Glomerular visceral epithelial cell (primary cell): ENCODE measurements at regions not wholly inside any gene's neighbourhood (a gene's known extent, or its start where the extent isn't known, plus 50 kb on each side); places are given as distances from the start of the nearest gene placed in this dataset.
"Not testable (repeated sequence)": the region's sequence is repeated elsewhere in the genome, so short reads cannot be mapped to it uniquely, and the experiment has no call there.

Source experiments
- DNase-seq: peaks from one replicate; pipeline ENCODE4 v3.0.0-alpha.2; 2016; ENCODE audit errors: extremely low spot score

GRCh38 chr2:36235426-36235825, 120.2 kb upstream of the CRIM1 start:
- no peak for DNase-seq

DNA sequence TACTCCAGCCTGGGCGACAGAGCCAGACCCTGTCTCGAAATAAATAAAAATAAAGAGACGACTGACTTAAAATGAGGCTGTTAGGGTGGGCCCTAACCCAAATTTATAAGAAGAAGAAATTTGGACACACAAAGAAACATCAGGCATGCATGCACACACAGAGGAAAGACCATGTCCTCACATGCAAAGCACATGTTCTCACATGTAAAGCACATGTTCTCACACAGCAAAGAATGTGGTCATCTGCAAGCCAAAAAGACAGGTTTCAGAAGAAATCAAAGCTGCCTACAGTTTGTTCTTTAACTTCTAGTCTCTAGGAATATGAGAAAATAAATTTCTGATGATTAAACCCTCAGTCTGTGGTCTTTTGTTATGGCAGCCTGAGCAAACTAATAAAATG, 132.3 kb upstream of the CRIM1 start:
- no peak for DNase-seq

DNA sequence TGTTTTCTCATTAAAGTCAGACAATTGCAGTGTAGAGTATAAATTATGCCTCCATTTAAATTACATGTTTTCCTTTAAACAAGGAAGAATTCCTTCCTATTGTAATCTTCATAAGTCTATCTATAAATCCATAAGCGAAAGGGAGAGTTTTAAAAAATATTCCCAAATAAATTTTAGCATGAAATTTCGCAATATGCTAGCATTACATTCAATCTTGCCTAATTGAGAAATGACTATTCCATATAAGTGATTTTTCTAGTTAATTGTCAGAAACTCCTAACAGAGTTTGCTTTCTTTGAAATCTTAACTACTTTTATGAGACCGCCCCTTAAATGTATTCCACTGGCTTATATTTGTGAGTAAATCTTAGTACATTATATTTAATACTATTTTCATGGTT, 133.1 kb upstream of the CRIM1 start:
- no peak for DNase-seq

- DNase-seq: no peak
Measured at GRCh38 chr2:36214691-36215090, 140.9 kb upstream of the CRIM1 start.

- DNase-seq: no peak
Measured at GRCh38 chr2:36203366-36203765, 152.2 kb upstream of the CRIM1 start.

GRCh38 chr2:36197181-36197971, 158.2 kb upstream of the CRIM1 start:
- no peak for DNase-seq

- DNase-seq: no peak
Measured at GRCh38 chr2:36193680-36194079, 161.9 kb upstream of the CRIM1 start.

DNA sequence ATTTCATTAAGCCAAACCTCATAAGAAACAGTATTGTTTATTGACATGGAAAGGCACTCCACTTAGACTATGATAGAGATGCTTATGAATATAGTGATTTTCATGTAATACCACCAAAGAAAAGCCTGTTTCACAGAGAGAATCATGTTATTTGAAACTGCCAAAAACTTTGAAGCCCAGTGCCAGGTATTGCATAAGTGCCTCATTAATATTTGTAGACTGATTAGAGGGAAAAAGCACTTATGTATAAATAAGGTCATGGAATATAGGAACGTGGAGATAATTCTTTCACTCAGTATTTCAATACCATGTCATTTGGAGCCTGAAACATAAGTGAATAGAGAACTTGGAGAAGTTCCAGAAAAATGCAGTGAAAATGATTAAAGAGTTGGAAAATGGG, 162.6 kb upstream of the CRIM1 start:
- DNase-seq: no peak

DNA sequence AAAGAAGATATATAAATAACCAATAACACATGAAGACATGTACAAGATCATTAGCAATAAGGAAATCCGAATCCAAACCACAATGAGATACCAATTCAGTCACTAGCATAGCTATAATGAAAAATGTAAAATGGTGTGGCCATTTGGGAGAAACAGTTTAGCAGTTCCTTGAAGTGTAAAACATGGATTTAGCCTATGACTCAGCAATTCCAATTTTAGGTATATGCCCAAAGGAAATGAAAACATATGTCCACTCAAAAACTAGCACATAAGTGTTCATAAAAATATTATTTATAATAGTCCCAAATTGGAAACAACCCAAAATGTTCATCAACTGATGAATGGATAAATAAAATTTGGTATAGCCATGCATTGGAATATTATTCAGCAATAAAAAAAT, 165.5 kb upstream of the CRIM1 start:
- DNase-seq: no peak

DNA sequence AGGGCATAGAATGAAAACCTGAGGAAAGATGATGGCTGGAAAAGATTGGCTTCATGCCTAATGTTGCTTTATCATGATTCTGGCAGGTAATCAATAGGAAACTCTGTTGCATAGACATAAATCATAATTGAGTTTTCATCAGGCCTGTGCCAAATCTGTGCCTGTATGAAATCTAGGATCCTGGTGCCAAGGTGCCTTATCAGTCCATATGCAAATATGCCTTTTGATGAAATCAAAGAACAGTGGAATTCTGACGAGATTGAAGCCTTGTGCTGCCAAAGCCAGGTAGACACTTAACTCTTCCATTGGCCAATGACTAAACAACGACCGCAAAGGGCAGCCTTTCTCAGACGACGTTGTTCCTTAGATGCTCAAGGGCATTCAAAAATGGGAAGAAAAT, 170.0 kb upstream of the CRIM1 start:
- no peak for DNase-seq

DNA sequence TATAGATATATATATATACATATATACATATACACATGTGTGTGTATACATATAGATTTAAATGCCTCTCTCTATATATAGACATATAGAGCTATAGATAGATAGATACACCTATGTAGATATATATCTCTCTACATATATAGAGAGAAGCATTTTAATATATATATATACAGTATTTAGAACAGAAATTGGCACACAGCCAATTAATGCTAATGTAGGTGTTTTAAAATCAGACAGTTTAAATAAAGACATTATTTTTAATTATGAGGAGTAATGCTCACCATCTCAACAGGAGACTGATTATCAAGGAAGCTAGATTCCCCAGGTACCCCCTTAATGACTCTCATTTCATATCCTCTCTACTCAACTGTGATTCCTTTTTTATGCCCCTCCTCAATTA, 170.7 kb upstream of the CRIM1 start:
- no peak for DNase-seq

- DNase-seq: not testable (repeated sequence)
Measured at GRCh38 chr2:36180789-36181482, 174.6 kb upstream of the CRIM1 start.

GRCh38 chr2:36180293-36180692, 175.3 kb upstream of the CRIM1 start:
- DNase-seq: not testable (repeated sequence)

DNA sequence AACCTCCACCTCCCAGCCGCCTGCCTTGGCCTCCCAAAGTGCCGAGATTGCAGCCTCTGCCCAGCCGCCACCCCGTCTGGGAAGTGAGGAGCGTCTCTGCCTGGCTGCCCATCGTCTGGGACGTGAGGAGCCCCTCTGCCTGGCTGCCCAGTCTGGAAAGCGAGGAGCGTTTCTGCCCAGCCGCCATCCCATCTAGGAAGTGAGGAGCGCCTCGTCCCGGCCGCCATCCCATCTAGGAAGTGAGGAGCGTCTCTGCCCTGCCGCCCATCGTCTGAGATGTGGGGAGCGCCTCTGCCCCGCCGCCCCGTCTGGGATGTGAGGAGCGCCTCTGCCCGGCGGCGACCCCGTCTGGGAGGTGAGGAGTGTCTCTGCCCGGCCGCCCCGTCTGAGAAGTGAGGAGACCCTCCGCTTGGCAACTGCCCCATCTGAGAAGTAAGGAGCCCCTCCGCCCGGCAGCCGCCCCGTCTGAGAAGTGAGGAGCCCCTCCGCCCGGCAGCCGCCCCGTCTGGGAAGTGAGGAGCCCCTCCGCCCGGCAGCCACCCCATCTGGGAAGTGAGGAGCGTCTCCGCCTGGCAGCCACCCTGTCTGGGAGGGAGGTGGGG, 175.8 kb upstream of the CRIM1 start:
- DNase-seq: not testable (repeated sequence)

DNA sequence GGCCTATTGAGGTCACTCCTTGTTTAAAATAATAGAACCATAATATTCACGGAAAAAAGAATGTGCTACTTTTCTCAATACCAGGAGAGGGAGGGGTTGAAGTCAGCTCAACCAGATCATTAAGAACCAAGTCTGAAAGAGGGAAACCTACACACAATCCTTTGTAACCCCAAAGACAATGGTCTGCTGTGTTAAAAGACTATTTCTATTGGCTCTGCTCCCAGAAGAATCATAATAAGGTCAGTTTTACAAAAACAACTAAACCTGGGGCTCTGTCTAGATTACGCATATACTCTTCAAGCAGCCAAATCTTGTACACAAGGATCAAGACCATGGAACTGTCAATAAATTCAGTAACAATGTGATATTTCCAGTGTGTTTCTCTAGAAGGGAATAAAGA, 177.2 kb upstream of the CRIM1 start:
- no peak for DNase-seq

GRCh38 chr2:36177282-36177681, 178.3 kb upstream of the CRIM1 start:
- DNase-seq: no peak

DNA sequence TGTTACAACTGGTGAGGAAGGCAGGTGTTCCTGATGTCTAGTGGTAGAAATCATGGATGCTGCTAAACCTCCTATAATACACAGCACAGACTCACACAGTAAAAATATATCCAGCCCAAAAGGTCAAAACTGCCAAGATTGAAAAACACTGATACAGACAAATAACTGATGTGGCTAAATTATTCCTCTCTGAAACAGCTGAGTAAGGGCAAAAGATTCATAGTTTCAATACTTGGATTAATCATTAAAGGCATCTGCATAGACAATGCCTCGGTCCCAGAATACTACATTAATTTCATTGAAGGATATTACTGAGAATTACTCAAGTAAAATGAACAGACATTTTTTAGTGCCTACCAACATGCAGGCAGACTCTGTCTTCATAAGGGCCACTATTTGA, 180.7 kb upstream of the CRIM1 start:
- no peak for DNase-seq

DNA sequence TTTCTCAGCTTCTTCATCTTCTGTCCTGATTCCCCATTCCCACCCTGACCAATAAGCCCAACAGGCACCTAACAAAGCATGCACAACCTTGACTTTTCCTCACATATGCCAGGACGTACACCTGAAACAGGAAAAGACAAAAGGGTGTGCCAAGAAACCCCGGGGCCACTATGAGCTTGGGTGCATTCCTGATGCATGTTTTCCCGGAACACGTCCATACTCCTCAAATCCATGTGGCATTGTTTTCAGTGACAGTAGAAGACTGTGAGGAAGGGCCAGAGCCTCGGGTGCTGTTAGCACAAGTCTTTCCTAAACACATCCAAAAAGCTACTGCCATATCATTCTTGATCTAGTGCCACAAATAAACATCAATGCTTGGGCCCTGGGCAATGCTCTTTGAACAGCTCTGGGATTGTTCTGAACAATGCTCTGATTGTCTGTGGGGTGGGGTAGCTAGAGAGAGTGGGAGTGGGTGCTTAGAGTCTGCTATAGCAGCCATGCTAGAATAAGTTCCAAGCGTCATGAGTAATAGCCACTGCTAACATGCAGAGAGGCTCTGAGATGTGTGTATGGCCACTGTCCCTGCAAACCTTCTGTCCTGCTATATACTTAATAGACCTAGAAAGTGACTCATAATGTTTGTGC, 181.7 kb upstream of the CRIM1 start:
- DNase-seq: no peak

GRCh38 chr2:36172824-36173223, 182.8 kb upstream of the CRIM1 start:
- no peak for DNase-seq

DNA sequence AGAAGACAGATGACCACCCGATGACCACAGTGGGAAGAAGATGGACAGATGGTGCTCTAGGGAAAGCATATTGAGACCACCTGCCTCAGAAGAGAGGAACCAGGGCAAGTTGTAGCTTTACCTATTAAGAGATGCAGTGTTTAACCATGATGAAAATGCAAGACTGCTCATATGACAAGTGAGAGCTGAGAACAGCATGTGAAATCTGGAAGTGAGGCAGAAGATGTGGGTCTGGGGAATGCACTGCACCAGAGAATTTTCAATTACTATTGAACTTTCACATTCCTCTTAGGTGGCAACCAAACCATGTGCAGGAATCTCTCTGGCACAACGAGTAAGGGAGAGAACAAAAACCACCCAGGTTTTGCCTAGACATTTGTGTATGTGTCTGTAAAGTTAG, 184.8 kb upstream of the CRIM1 start:
- DNase-seq: no peak

- no peak for DNase-seq
Measured at GRCh38 chr2:36169843-36170242, 185.7 kb upstream of the CRIM1 start.

GRCh38 chr2:36168115-36168514, 187.5 kb upstream of the CRIM1 start:
- DNase-seq: no peak

- DNase-seq: no peak
Measured at GRCh38 chr2:36165132-36165531, 190.4 kb upstream of the CRIM1 start.
